Activated naive CD8-positive, alpha-beta T cell treated with anti-CD3 and anti-CD28 coated beads, Interleukin-2, amount 10 ng/mL, durations not matched to agents 7 days and 5 days (primary cell): ENCODE measurements at regions not wholly inside any gene's neighbourhood (a gene's known extent, or its start where the extent isn't known, plus 50 kb on each side); places are given as distances from the start of the nearest gene placed in this dataset.

Experiments used
- ATAC-seq: fragments of 150-1000 bp; cut with Tn5 transposase; one replicate; pipeline ENCODE4 v1.10.0; 2021; ENCODE audit warnings: low read depth, moderate library complexity
- POLR2A ChIA-PET: fragments of 350-600 bp; sonication (Branson Sonifier 250); formaldehyde crosslinking; loops from one replicate; lab custom pipeline; 2021; ENCODE audit warnings: antibody characterized with exemption; lab: Charles Lee
- DNase-seq: peaks from one replicate; pipeline ENCODE4 v3.0.0; 2021
- H3K27ac Mint-ChIP-seq: one replicate; pipeline ENCODE4 v1.8.0; 2022; ENCODE audit warnings: mild to moderate bottlenecking, mixed read lengths
- H3K27me3 Mint-ChIP-seq: one replicate; pipeline ENCODE4 v1.8.0; 2022; ENCODE audit warnings: mild to moderate bottlenecking, moderate library complexity, mixed read lengths
- H3K36me3 Mint-ChIP-seq: one replicate; pipeline ENCODE4 v1.8.0; 2021; ENCODE audit warnings: mild to moderate bottlenecking, mixed read lengths
- H3K4me1 Mint-ChIP-seq: one replicate; pipeline ENCODE4 v1.8.0; 2021; ENCODE audit warnings: mixed read lengths
- H3K4me3 Mint-ChIP-seq: one replicate; pipeline ENCODE4 v1.8.0; 2022; ENCODE audit warnings: mild to moderate bottlenecking, moderate library complexity, mixed read lengths
- H3K9me3 Mint-ChIP-seq: one replicate; pipeline ENCODE4 v1.8.0; 2021; ENCODE audit warnings: mixed read lengths

DNA sequence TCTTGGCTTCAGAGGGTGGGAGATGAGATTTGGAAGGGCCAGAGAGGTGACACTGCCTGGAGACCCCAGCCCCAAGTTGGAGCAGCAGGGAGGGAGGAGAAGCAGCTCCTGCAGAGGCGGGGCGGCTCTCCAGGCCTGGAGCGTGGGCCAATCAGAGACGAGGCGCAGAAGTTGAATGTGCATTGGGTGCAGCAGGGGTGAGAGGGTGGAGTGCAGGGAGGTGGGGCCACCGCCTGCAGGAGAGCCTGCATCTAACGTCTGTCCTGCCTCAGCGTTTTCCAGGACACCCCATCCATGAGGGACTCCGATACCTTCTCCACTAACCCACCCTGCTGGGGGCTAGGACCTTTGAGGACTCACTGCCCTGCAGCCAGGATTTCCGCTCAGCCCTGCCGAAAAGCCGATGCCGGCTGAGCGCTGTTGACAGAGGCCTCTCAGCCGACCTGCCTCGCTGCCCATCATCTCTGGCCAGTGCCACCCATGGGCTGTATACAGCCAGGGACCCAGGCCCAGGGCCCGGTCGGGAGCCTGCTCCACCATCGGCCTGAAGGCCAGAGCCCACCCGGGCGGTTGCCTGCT lies 146.2 kb downstream of the ENGASE start:
- no peak for DNase-seq
- H3K27me3 Mint-ChIP-seq = peaks cover 15% of the 10 kb centered on the region
- H3K4me3 Mint-ChIP-seq = peak overlapping the region; percentile 2
- POLR2A ChIA-PET = no interaction called here
- no peak for ATAC-seq
- H3K9me3 Mint-ChIP-seq = no peaks in the 10 kb centered on the region
- H3K36me3 Mint-ChIP-seq = no peaks in the 10 kb centered on the region
- no peak overlapping the region for H3K27ac Mint-ChIP-seq
- H3K4me1 Mint-ChIP-seq = peaks cover 4% of the 10 kb centered on the region

DNA sequence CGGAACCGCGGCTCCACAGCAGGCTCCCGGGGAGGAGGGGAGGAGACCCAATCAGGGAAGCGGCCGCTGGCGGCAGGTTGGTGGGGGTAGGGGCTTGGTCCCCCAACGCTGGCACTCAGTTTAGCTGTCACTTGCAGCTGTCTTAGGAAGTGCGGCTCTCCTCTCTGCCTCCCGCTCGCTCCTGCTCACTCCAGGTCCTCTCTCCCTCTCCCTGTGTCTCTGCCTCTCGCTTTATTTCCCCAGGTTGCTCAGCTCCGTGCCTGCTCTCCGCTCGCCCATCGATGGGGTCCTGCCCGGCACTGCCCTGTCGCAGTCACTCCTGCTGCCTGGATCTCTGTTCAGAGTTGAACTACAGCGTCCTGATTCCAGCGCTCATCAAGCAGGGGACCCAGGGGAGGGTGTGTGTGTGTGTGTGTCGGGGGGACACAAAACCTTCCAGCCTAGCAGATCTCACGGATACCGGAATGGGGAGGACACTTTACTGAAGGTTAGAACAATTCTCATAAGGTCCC lies 145.6 kb downstream of the ENGASE start:
- Mint-ChIP-seq H3K27me3 (peaks cover 19% of the 10 kb centered on the region), H3K36me3 (no peaks in the 10 kb centered on the region), H3K4me3 (peak overlapping the region; percentile 2), H3K4me1 (peaks cover 4% of the 10 kb centered on the region), H3K9me3 (no peaks in the 10 kb centered on the region), H3K27ac (no peak overlapping the region)
- ATAC-seq = no peak
- DNase-seq = no peak
- POLR2A ChIA-PET = no interaction called here

DNA sequence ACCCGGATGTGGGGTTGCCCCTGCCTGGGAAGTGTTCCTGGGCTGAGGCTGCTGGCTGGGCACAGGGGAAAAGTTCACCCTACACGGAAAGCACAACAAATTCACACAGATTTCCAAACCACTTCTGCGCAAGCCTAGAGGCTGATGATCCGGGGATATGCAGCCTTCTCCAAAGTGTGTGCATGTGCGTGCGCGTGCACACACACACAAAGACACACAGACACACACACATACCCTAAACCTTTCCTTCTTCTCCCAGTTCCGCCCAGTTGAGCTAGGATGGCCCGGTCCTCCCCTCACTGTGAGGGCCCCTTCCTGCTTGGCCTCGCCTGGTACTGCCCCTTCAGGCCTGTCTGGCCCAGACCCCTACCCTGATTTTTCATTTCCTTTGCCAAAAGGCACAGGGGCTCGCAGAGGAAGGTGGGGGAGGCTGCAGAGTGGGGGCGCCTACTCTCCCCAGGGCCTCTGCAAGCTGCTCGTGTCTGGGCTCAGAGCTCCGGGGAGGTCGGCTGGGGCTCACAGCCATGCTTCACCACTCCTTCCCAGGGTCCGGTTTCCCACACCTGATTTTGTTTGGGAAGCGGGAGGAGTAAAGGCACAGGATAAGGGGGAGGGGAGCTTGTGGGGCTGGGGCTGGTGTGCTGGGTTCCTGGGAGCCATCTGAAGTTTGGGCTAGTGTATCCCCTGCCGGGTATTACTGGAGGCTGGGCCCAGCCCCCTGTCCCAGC lies 144.7 kb downstream of the ENGASE start:
- POLR2A ChIA-PET = no interaction called here

GRCh38 chr17:79218825-79219200 lies 144.2 kb downstream of the ENGASE start:
- H3K36me3 Mint-ChIP-seq = no peaks in the 10 kb centered on the region
- peaks cover 4% of the 10 kb centered on the region for H3K4me1 Mint-ChIP-seq
- no peak overlapping the region for H3K4me3 Mint-ChIP-seq

More for the DNA sequence above, 144.7 kb downstream of the ENGASE start:
- DNase-seq (no peak), ATAC-seq (no peak)
- Mint-ChIP-seq H3K9me3 (no peaks in the 10 kb centered on the region), H3K4me1 (peaks cover 4% of the 10 kb centered on the region), H3K36me3 (no peaks in the 10 kb centered on the region), H3K27ac (no peak overlapping the region), H3K4me3 (no peak overlapping the region), H3K27me3 (peaks cover 22% of the 10 kb centered on the region)

GRCh38 chr17:79218175-79218824 lies 143.7 kb downstream of the ENGASE start:
- Mint-ChIP-seq H3K4me1 (peaks cover 4% of the 10 kb centered on the region), H3K9me3 (no peaks in the 10 kb centered on the region), H3K36me3 (no peaks in the 10 kb centered on the region), H3K4me3 (no peak overlapping the region), H3K27me3 (peaks cover 22% of the 10 kb centered on the region), H3K27ac (no peak overlapping the region)
- POLR2A ChIA-PET = no interaction called here
- ATAC-seq (no peak), DNase-seq (no peak)

More at GRCh38 chr17:79218825-79219200, 144.2 kb downstream of the ENGASE start:
- POLR2A ChIA-PET = no interaction called here
- no peak overlapping the region for H3K27ac Mint-ChIP-seq
- H3K27me3 Mint-ChIP-seq = peaks cover 22% of the 10 kb centered on the region
- ATAC-seq (no peak), DNase-seq (no peak)
- H3K9me3 Mint-ChIP-seq = no peaks in the 10 kb centered on the region

DNA sequence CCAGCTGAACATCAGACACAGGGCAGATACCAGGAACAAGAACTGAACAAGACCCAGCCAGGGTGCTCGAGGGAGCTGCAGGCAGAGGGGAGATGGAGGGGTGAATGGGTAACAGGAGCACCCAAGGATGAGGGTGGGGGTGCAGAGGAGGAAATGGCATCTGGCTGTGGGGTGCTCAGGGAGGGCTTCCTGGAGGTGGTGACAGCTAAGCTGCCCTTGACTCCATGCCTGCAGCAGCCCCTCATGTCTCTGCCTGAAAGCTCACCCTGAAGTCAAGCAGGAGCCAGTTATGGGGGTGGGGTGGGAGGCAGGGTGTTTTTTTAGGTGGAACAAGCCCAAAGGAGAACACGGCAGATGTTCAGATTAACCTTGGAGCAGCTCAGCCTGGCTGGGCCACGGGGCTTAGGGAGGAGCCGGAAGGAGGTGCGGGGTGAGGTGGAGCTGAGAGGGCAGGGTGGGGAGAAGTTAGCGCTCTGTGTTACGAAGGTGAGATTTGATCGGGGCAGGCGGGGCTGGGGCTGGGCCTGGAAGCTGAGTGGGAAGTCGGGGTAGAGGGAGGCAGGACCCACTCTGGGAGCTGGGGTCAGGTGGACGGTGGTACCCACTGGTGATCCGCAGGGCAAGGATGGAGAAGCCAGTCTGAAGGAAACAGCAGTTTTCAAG lies 143.0 kb downstream of the ENGASE start:
- Mint-ChIP-seq H3K4me1 (peaks cover 4% of the 10 kb centered on the region), H3K9me3 (no peaks in the 10 kb centered on the region), H3K36me3 (no peaks in the 10 kb centered on the region), H3K27ac (no peak overlapping the region), H3K4me3 (no peak overlapping the region), H3K27me3 (peaks cover 23% of the 10 kb centered on the region)
- DNase-seq (no peak), ATAC-seq (no peak)
- POLR2A ChIA-PET = no interaction called here

- H3K36me3 Mint-ChIP-seq = no peaks in the 10 kb centered on the region
- H3K9me3 Mint-ChIP-seq = no peaks in the 10 kb centered on the region
- H3K27me3 Mint-ChIP-seq = peaks cover 21% of the 10 kb centered on the region
- DNase-seq (no peak), ATAC-seq (no peak)
- H3K4me1 Mint-ChIP-seq = peaks cover 4% of the 10 kb centered on the region
- no peak overlapping the region for H3K4me3 Mint-ChIP-seq
- POLR2A ChIA-PET = no interaction called here
- no peak overlapping the region for H3K27ac Mint-ChIP-seq
Measured at GRCh38 chr17:79216826-79217225, 142.2 kb downstream of the ENGASE start.

GRCh38 chr17:79216391-79216790 lies 141.8 kb downstream of the ENGASE start:
- Mint-ChIP-seq H3K36me3 (no peaks in the 10 kb centered on the region), H3K27ac (no peak overlapping the region), H3K4me1 (peaks cover 4% of the 10 kb centered on the region), H3K4me3 (no peak overlapping the region), H3K27me3 (peaks cover 21% of the 10 kb centered on the region), H3K9me3 (no peaks in the 10 kb centered on the region)
- POLR2A ChIA-PET = no interaction called here
- DNase-seq (no peak), ATAC-seq (no peak)

GRCh38 chr17:79215631-79216030 lies 141.0 kb downstream of the ENGASE start:
- Mint-ChIP-seq H3K9me3 (no peaks in the 10 kb centered on the region), H3K27me3 (peaks cover 16% of the 10 kb centered on the region), H3K36me3 (no peaks in the 10 kb centered on the region), H3K4me1 (peaks cover 4% of the 10 kb centered on the region), H3K27ac (no peak overlapping the region), H3K4me3 (no peak overlapping the region)
- no peak for DNase-seq
- ATAC-seq = no peak
- POLR2A ChIA-PET = no interaction called here

- POLR2A ChIA-PET = no interaction called here
- Mint-ChIP-seq H3K27ac (no peak overlapping the region), H3K4me1 (no peaks in the 10 kb centered on the region), H3K27me3 (peaks cover 12% of the 10 kb centered on the region), H3K9me3 (no peaks in the 10 kb centered on the region), H3K36me3 (no peaks in the 10 kb centered on the region), H3K4me3 (no peak overlapping the region)
- ATAC-seq = no peak
- DNase-seq = no peak
Measured at GRCh38 chr17:79214940-79215604, 140.4 kb downstream of the ENGASE start.

DNA sequence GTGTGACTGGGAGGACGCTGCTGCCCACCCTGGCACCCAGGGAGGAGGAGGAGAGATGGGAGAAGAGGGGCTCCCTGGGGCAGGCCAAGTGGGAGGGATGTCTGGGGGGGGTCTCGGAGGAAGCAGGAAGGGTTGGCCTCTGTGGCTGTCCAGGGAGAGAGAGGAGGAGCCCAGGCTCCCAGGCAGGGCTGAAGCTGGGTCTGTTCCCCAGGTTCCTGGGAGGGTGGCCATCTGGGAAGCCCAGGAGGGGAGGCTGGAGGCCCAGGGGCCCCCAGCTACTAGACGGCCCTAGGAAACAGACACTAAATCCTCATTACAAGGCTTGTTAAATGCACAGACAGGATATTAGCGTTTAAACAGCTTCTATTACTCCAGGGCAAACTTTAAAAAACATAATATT lies 139.8 kb downstream of the ENGASE start:
- Mint-ChIP-seq H3K4me3 (no peak overlapping the region), H3K4me1 (no peaks in the 10 kb centered on the region), H3K9me3 (no peaks in the 10 kb centered on the region), H3K27me3 (peaks cover 12% of the 10 kb centered on the region), H3K27ac (no peak overlapping the region), H3K36me3 (no peaks in the 10 kb centered on the region)
- POLR2A ChIA-PET = no interaction called here
- ATAC-seq = no peak
- no peak for DNase-seq

GRCh38 chr17:79213305-79213704 lies 138.7 kb downstream of the ENGASE start:
- ATAC-seq = no peak

More at GRCh38 chr17:79213305-79213704, 138.7 kb downstream of the ENGASE start:
- DNase-seq = no peak
- POLR2A ChIA-PET = no interaction called here
- Mint-ChIP-seq H3K4me1 (no peaks in the 10 kb centered on the region), H3K9me3 (no peaks in the 10 kb centered on the region), H3K27me3 (peaks cover 12% of the 10 kb centered on the region), H3K4me3 (no peak overlapping the region), H3K27ac (no peak overlapping the region), H3K36me3 (no peaks in the 10 kb centered on the region)
